Kidney (tissue), 13 donors: ENCODE measurements at regions not wholly inside any gene's neighbourhood (a gene's known extent, or its start where the extent isn't known, plus 50 kb on each side); places are given as distances from the start of the nearest gene placed in this dataset.

ENCODE experiments used
- DNase-seq, 5 donors: peaks; one replicate each; pipeline ENCODE4 v3.0.0-alpha.2; 2013 to 2020
- FAIRE-seq: peaks from 2 replicates; lab custom pipeline; 2012; peaks lifted over from hg19 to GRCh38; lab: Jason Lieb, UNC
- H3K27ac ChIP-seq, 2 donors: one replicate each; pipeline ENCODE4 v1.7.0; 2013; ENCODE audit warnings: low read depth in 2 of 2, low read length in 2 of 2, inconsistent platforms in 1 of 2
- H3K27me3 ChIP-seq: one replicate; pipeline ENCODE4 v1.7.1; 2013; ENCODE audit warnings: low read length, inconsistent platforms; ENCODE audit not compliant: control insufficient read depth, insufficient read depth
- H3K36me3 ChIP-seq, 3 donors: one replicate each; pipeline versions ENCODE4 v1.7.0 to v1.7.1; 2013; ENCODE audit warnings: low read length in 3 of 3, control low read depth in 1 of 3, inconsistent platforms in 1 of 3; ENCODE audit not compliant: insufficient read depth in 3 of 3, control insufficient read depth in 2 of 3
- H3K4me1 ChIP-seq, 3 donors: one replicate each; pipeline versions ENCODE4 v1.7.0 to v1.7.1; 2013; ENCODE audit warnings: low read length in 3 of 3, inconsistent platforms in 1 of 3, low read depth in 1 of 3; ENCODE audit not compliant: control insufficient read depth in 2 of 3, insufficient read depth in 2 of 3
- H3K4me3 ChIP-seq, 3 donors: one replicate each; pipeline versions ENCODE4 v1.7.0 to v1.8.1; 2013; ENCODE audit warnings: low read length in 3 of 3, control low read depth in 1 of 3, inconsistent platforms in 1 of 3
- H3K9ac ChIP-seq, 3 donors: one replicate each; pipeline versions ENCODE4 v1.7.0 to v1.7.1; 2013; ENCODE audit warnings: low read length in 3 of 3, control low read depth in 1 of 3, inconsistent platforms in 1 of 3
- H3K9me3 ChIP-seq, 3 donors: one replicate each; pipeline versions ENCODE4 v1.7.0 to v1.7.1; 2013; ENCODE audit warnings: low read length in 3 of 3, control low read depth in 1 of 3, inconsistent platforms in 1 of 3; ENCODE audit not compliant: control insufficient read depth in 2 of 3, insufficient read depth in 1 of 3
- CTCF ChIP-seq: IDR thresholded peaks from 3 replicates; pipeline ENCODE4 v1.5.1; 2012; ENCODE audit warnings: mild to moderate bottlenecking, moderate library complexity, borderline replicate concordance; ENCODE audit not compliant: insufficient read depth; ENCODE audit errors: extremely low read depth
- intact Hi-C: fragments of 100-400 bp; cut with DNase I; formaldehyde crosslinking; loops from one replicate; pipeline ENCODE4 v1.11.1; 2022
- donor health status: control.
- donor health status: control.
- donor health status: control.
- donor health status: control.
- donor health status: control.
- donor health status: DM: yes; HTN: yes; CAD: no.
- donor health status: Normal renal cell carcinoma (clear cell type).

- H3K9me3 ChIP-seq: no peaks in the 10 kb centered on the region
- DNase-seq (no peak), FAIRE-seq (no peak)
- no peak for TF ChIP-seq CTCF
- no peaks in the 10 kb centered on the region for H3K4me1 ChIP-seq
- no peak overlapping the region for H3K4me3 ChIP-seq
- H3K9ac ChIP-seq: no peak overlapping the region
- no peaks in the 10 kb centered on the region for H3K36me3 ChIP-seq
- no peak overlapping the region for H3K27ac ChIP-seq
- no peaks in the 10 kb centered on the region for H3K27me3 ChIP-seq
- intact Hi-C loops: no loop called here
Observed at GRCh38 chr13:22861958-22862466, 318.8 kb upstream of the SGCG start.

- no peak for FAIRE-seq
- H3K36me3 ChIP-seq: no peaks in the 10 kb centered on the region
- DNase-seq: no peak
- H3K27me3 ChIP-seq: no peaks in the 10 kb centered on the region
- no peaks in the 10 kb centered on the region for H3K4me1 ChIP-seq
- H3K9ac ChIP-seq: no peak overlapping the region
- no peak overlapping the region for H3K4me3 ChIP-seq
- intact Hi-C loops: no loop called here
- no peak overlapping the region for H3K27ac ChIP-seq
- TF ChIP-seq CTCF: no peak
- H3K9me3 ChIP-seq: no peaks in the 10 kb centered on the region
Observed at GRCh38 chr13:22862478-22862877, 318.3 kb upstream of the SGCG start.

GRCh38 chr13:22866221-22866620, 314.6 kb upstream of the SGCG start:
- H3K4me1 ChIP-seq: no peaks in the 10 kb centered on the region
- no peaks in the 10 kb centered on the region for H3K9me3 ChIP-seq
- TF ChIP-seq CTCF: no peak
- no peaks in the 10 kb centered on the region for H3K27me3 ChIP-seq
- no peak overlapping the region for H3K4me3 ChIP-seq
- intact Hi-C loops: no loop called here
- H3K9ac ChIP-seq: no peak overlapping the region
- FAIRE-seq (no peak), DNase-seq (no peak)
- no peak overlapping the region for H3K27ac ChIP-seq
- no peaks in the 10 kb centered on the region for H3K36me3 ChIP-seq

- Histone ChIP-seq H3K4me1 (no peaks in the 10 kb centered on the region), H3K36me3 (no peaks in the 10 kb centered on the region), H3K4me3 (no peak overlapping the region), H3K9me3 (no peaks in the 10 kb centered on the region), H3K27ac (no peak overlapping the region), H3K9ac (no peak overlapping the region), H3K27me3 (no peaks in the 10 kb centered on the region)
- no peak for TF ChIP-seq CTCF
- no peak for FAIRE-seq
- no peak for DNase-seq
- intact Hi-C loops: no loop called here
Observed at GRCh38 chr13:22871231-22871630, 309.5 kb upstream of the SGCG start.
